ENCODE measurements at regions not wholly inside any gene's neighbourhood (a gene's known extent, or its start where the extent isn't known, plus 50 kb on each side); places are given as distances from the start of the nearest gene placed in this dataset.

GRCh38 chr3:162136136-162136535, 639.5 kb downstream of the OTOL1 start:
- DNase-seq: no peak

DNA sequence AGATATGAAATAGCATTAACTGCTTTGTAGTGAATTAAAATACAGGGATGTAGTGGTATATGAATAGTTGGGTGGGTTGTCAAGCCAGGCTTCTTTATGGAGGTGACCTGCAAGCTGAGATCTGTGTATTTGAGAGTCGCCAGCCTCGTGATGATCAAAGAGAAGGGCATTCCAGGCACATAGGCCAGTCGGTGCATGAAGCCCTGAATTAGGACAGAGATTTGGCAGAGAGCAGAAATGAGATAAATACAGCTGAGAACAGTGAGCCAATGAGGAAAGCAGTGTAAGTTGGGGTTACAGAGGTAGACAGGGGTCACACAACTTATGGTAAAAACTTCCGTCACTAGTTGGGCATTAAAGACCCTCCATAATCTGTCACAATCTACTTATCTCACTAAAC, 641.9 kb downstream of the OTOL1 start:
- no peak for DNase-seq

GRCh38 chr3:162139841-162140240, 643.2 kb downstream of the OTOL1 start:
- DNase-seq: no peak

- no peak for DNase-seq
These were observed 644.7 kb downstream of the OTOL1 start for GRCh38 chr3:162141272-162141791.

- no peak for DNase-seq
These were observed 645.9 kb downstream of the OTOL1 start for GRCh38 chr3:162142511-162142910.

DNA sequence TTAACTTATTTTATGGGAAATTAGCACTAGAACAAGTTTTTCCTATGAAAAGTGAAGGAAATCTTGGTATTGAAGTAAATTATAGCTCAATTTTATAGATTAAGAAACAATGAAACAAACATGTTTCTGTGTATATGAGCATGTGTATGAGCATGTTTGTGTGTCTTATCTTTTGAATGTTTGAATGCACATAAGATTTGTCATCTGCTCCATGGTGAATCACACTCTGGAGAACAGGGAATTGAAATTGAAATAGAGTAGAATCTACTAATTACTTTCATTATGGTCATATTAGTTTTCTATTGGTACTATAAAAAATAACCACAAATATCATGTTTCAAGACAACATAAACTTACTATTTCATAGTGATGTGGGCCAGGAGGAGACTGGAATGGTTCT, 646.6 kb downstream of the OTOL1 start:
- DNase-seq: no peak

- no peak for DNase-seq
These were observed 651.4 kb downstream of the OTOL1 start for GRCh38 chr3:162147996-162148395.

- DNase-seq: no peak
These were observed 654.2 kb downstream of the OTOL1 start for GRCh38 chr3:162150790-162151189.

- no peak for DNase-seq
These were observed 656.0 kb downstream of the OTOL1 start for GRCh38 chr3:162152636-162153035.

GRCh38 chr3:162161595-162161994, 665.0 kb downstream of the OTOL1 start:
- no peak for DNase-seq

GRCh38 chr3:162165346-162165745, 668.7 kb downstream of the OTOL1 start:
- no peak for DNase-seq

- no peak for DNase-seq
These were observed 669.9 kb downstream of the OTOL1 start for GRCh38 chr3:162166543-162166942.

- DNase-seq: no peak
These were observed 672.1 kb downstream of the OTOL1 start for GRCh38 chr3:162168715-162169114.

DNA sequence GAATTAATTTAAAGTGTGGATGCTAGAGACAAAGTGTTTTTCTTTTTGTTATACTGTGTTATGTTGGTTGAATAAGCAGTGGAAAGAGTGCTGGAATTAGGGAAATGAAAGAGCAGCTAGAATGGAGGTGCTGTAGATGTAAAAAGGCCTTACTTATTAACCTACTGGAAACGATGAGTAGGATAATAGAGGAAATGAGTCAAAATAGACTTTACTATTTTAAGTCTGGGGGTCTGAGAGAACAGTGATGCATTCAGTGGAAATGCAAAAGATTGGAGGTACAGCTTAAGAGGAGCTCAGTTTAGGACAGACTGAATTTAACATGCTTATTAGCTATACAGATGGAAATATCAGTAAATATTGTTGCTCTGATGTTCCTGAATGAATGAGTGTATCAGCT, 674.0 kb downstream of the OTOL1 start:
- DNase-seq: no peak

DNA sequence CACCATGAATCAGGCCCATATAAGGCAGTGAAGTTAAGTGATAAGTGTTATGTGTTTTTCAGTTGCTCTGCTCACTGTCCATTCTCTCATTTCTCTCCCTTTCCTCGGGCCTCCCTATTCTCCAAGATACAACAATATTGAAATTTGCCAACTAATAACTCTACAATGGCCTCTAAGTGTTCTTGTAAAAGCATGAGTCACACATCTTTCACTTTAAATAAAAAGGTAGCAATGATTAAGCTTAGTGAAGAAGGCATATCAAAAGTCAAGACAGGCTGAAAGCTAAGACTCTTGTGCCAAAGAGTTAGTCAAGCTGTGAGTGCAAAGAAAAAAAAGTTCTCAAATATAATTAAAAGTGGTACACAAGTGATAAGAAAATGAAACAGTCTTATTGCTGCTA, 675.4 kb downstream of the OTOL1 start:
- no peak for DNase-seq

- DNase-seq: no peak
These were observed 678.5 kb downstream of the OTOL1 start for GRCh38 chr3:162175145-162175544.

GRCh38 chr3:162175878-162176277, 679.3 kb downstream of the OTOL1 start:
- DNase-seq: no peak

GRCh38 chr3:162183440-162183839, 686.8 kb downstream of the OTOL1 start:
- no peak for DNase-seq

DNA sequence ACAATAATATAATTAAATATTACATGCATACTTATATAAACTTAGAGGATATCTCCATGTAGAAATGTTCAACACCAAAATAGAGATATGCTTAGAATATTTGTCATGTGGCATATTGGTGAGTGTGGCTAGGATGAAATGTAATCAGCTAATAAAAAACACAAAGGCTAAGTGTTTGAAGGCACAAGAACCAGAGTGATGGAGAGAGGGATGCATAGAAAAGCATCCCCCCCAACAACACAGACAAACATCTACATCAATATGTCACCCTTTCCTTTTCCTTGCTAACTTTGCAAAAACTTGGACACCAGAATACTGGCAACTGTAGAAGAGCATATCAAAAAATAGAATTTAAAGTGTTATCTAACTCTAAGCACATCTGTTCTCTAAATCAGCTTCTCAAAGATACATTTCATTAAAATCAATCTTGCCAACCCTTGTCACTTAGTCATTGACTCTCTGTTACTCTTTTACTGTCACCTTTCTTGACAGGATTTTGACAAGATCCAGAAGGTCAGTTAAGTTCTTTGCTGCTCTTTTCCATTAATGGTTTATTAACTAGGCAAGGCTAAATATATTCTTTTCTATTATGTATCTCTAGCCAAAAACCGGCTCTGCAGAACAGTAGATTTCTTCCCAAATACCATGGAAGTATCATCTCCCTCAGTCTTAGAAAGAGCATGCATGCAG, 695.9 kb downstream of the OTOL1 start:
- no peak for DNase-seq

DNA sequence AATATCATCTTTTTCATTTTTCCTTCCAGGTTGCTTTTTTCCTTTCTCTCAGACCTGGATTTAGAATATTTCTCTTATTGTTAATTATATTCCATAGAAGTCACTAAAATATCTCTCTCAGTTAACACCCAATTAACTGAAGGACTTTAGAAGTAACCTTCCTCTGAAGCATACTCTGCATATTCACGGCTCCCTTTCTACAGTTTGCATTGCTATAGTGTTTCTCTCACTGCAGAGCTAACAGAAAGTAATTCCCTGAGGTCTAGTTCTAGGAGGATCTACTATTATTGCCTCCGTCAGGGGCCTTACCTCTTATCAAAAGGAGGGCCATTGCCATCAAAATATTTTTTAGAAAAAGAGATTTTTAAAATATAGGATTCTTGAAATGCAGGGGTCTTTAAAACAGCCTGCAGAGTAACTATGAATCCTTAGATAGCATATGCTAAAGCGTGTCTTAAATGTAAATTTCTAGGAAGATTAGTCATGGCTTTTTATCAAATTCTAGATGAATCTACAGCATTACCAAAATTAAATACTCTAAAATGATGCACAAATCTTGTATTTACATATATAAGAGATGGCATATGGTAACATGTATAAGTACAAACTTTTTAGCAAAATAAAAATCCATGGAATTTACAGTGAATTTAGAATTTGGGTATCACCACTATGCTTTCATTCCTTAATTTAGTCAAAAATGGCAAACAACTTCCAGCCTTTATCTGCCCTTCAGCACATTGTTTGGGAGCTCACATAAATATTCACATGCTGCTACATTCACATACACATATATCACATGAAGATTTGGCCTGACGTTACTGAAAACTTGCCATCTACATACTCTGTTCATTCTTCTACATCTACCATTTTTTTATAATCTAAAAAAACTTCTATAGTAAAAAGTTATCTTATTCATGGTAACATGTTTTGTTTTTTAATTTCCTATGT, 696.8 kb downstream of the OTOL1 start:
- DNase-seq: no peak

DNA sequence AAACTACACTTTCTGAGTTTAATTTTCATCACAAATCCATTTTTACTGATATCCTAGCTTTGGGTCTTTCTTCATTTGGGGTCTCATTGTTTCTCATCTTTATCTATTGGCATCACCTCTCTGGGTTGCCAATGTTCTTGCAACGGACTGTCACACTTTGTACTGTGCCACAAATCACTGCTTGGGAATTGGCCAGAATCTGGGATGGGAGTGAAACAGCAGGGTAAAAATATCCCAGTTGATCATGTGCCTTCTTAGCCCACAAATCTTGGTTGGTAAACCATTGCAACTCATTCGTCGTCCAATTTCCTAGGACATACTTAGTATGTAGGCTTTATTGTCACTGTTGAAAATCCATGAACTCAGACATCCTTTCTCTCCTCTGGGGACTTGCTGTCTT, 698.5 kb downstream of the OTOL1 start:
- no peak for DNase-seq

GRCh38 chr3:162196964-162197363, 700.4 kb downstream of the OTOL1 start:
- no peak for DNase-seq

DNA sequence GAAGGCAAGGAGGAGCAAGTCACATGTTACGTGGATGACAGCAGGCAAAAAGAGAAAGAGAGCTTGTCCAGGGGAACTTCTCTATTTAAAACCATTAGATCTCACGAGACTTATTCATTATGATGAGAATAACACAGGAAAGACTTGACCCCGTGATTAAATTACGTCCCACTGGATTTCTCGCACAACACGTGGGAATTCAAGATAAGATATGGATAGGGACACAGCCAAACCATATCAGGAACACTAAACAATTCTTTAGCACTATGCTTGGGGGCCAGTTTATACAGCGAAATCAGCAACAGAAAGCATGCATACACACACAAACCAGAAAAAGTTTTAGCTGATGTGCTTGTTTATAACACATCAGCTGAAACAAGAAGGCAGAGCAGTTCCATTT, 704.2 kb downstream of the OTOL1 start:
- DNase-seq: no peak

DNA sequence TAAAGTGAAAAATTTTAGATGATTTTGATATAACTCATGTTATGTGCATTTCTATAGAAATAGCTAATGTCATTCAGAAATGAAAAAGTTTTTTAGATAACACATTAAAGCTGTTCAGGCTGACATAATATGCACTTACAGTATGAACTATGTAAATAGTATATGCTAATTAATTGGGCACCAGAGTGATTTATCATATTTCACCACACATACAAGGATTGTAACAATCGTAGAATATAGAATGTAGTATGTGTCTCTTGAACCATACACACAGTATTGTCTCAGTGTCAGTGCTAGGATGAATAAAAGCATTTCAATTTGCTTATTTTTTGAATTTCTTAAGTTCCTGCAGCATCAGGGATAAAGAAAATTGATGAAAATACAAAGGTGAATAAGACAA, 710.0 kb downstream of the OTOL1 start:
- no peak for DNase-seq

All from CD4-positive, alpha-beta T cell treated with Interleukin-15 for 1 hour (primary cell).